Activated T-helper 2 cell treated with anti-CD3 and anti-CD28 coated beads, Interferon-gamma antibody, Interleukin-2, Interleukin-4, amounts not matched to agents 10 μg/mL and 5 μg/mL and 100 μg/mL, durations not matched to agents 14 hours and 24 hours and 36 hours (primary cell): ENCODE measurements at regions not wholly inside any gene's neighbourhood (a gene's known extent, or its start where the extent isn't known, plus 50 kb on each side); places are given as distances from the start of the nearest gene placed in this dataset.
A peak's percentile ranks its signal among the peaks of the same experiment; 100 is the strongest.
"Not testable (repeated sequence)": the region's sequence is repeated elsewhere in the genome, so short reads cannot be mapped to it uniquely, and the experiment has no call there.

Experiments used
- DNase-seq: peaks from one replicate; pipeline ENCODE4 v3.0.0; 2021; ENCODE audit warnings: low spot score
- H3K27ac Mint-ChIP-seq: one replicate; pipeline ENCODE4 v1.8.0; 2021; ENCODE audit warnings: mixed read lengths
- H3K27me3 Mint-ChIP-seq: one replicate; pipeline ENCODE4 v1.8.0; 2021; ENCODE audit warnings: low read depth, mixed read lengths
- H3K36me3 Mint-ChIP-seq: one replicate; pipeline ENCODE4 v1.8.0; 2021; ENCODE audit warnings: low read depth, mixed read lengths
- H3K4me1 Mint-ChIP-seq: one replicate; pipeline ENCODE4 v1.8.0; 2021; ENCODE audit warnings: low read depth, mixed read lengths
- H3K4me3 Mint-ChIP-seq: one replicate; pipeline ENCODE4 v1.8.0; 2021; ENCODE audit warnings: low read depth, mild to moderate bottlenecking, moderate library complexity, mixed read lengths
- H3K9me3 Mint-ChIP-seq: one replicate; pipeline ENCODE4 v1.8.0; 2021; ENCODE audit warnings: mixed read lengths
- intact Hi-C: fragments of 100-400 bp; cut with micrococcal nuclease; formaldehyde crosslinking; loops from one replicate; pipeline ENCODE4 v1.15.1; 2023

GRCh38 chr12:9348906-9349518 is 140.8 kb upstream of the PZP start:
- Mint-ChIP-seq H3K4me1 (peaks cover 18% of the 10 kb centered on the region), H3K27ac (no peak overlapping the region), H3K9me3 (peaks cover 19% of the 10 kb centered on the region), H3K4me3 (no peak overlapping the region), H3K36me3 (no peaks in the 10 kb centered on the region), H3K27me3 (no peaks in the 10 kb centered on the region)
- DNase-seq, result no peak
- intact Hi-C loops, result no loop called here

GRCh38 chr12:9347328-9348127 is 139.3 kb upstream of the PZP start:
- peaks cover 19% of the 10 kb centered on the region for H3K4me1 Mint-ChIP-seq
- no peak for DNase-seq

GRCh38 chr12:9346866-9347327 is 138.7 kb upstream of the PZP start:
- Mint-ChIP-seq H3K4me3 (no peak overlapping the region), H3K27ac (no peak overlapping the region), H3K4me1 (peaks cover 25% of the 10 kb centered on the region), H3K36me3 (no peaks in the 10 kb centered on the region), H3K9me3 (no peaks in the 10 kb centered on the region), H3K27me3 (no peaks in the 10 kb centered on the region)
- no peak for DNase-seq
- intact Hi-C loops, result no loop called here

More at GRCh38 chr12:9347328-9348127, 139.3 kb upstream of the PZP start:
- no peak overlapping the region for H3K4me3 Mint-ChIP-seq
- peaks cover 6% of the 10 kb centered on the region for H3K9me3 Mint-ChIP-seq
- no peaks in the 10 kb centered on the region for H3K36me3 Mint-ChIP-seq
- no peak overlapping the region for H3K27ac Mint-ChIP-seq
- intact Hi-C loops, result no loop called here
- H3K27me3 Mint-ChIP-seq, result no peaks in the 10 kb centered on the region

GRCh38 chr12:9345171-9345570 is 137.0 kb upstream of the PZP start:
- Mint-ChIP-seq H3K4me3 (no peak overlapping the region), H3K9me3 (no peaks in the 10 kb centered on the region), H3K27ac (no peak overlapping the region), H3K27me3 (no peaks in the 10 kb centered on the region), H3K4me1 (peaks cover 29% of the 10 kb centered on the region), H3K36me3 (no peaks in the 10 kb centered on the region)
- intact Hi-C loops, result no loop called here
- no peak for DNase-seq

- Mint-ChIP-seq H3K4me1 (peaks cover 29% of the 10 kb centered on the region), H3K27ac (no peak overlapping the region), H3K4me3 (no peak overlapping the region), H3K27me3 (no peaks in the 10 kb centered on the region), H3K9me3 (no peaks in the 10 kb centered on the region), H3K36me3 (no peaks in the 10 kb centered on the region)
- intact Hi-C loops, result no loop called here
- DNase-seq, result no peak
Measured at GRCh38 chr12:9344541-9344940, 136.3 kb upstream of the PZP start.

GRCh38 chr12:9343731-9344130 is 135.5 kb upstream of the PZP start:
- H3K27me3 Mint-ChIP-seq, result no peaks in the 10 kb centered on the region
- H3K36me3 Mint-ChIP-seq, result no peaks in the 10 kb centered on the region
- peaks cover 29% of the 10 kb centered on the region for H3K4me1 Mint-ChIP-seq
- intact Hi-C loops, result no loop called here
- H3K27ac Mint-ChIP-seq, result no peak overlapping the region
- no peak for DNase-seq
- H3K4me3 Mint-ChIP-seq, result no peak overlapping the region
- no peaks in the 10 kb centered on the region for H3K9me3 Mint-ChIP-seq

- Mint-ChIP-seq H3K4me3 (no peak overlapping the region), H3K27ac (no peak overlapping the region), H3K27me3 (peaks cover 2% of the 10 kb centered on the region), H3K4me1 (peaks cover 29% of the 10 kb centered on the region), H3K36me3 (no peaks in the 10 kb centered on the region), H3K9me3 (no peaks in the 10 kb centered on the region)
- no peak for DNase-seq
- intact Hi-C loops, result no loop called here
Measured at GRCh38 chr12:9342614-9343353, 134.6 kb upstream of the PZP start.

- intact Hi-C loops, result loop anchor here (2.0 kb wide), 1 partner anchor 24 kb away; no protein-coding TSS in a partner anchor
- H3K36me3 Mint-ChIP-seq, result no peaks in the 10 kb centered on the region
- peaks cover 12% of the 10 kb centered on the region for H3K9me3 Mint-ChIP-seq
- H3K27ac Mint-ChIP-seq, result peak overlapping the region; percentile 15
- no peak for DNase-seq
- H3K27me3 Mint-ChIP-seq, result peaks cover 2% of the 10 kb centered on the region
- H3K4me1 Mint-ChIP-seq, result peaks cover 19% of the 10 kb centered on the region
- no peak overlapping the region for H3K4me3 Mint-ChIP-seq
Measured at GRCh38 chr12:9341260-9341585, 133.0 kb upstream of the PZP start.

- no peak for DNase-seq
- H3K27me3 Mint-ChIP-seq, result peaks cover 2% of the 10 kb centered on the region
- intact Hi-C loops, result loop anchor here (2.0 kb wide), 1 partner anchor 24 kb away; no protein-coding TSS in a partner anchor
- H3K4me1 Mint-ChIP-seq, result peaks cover 19% of the 10 kb centered on the region
- no peaks in the 10 kb centered on the region for H3K36me3 Mint-ChIP-seq
- peaks cover 15% of the 10 kb centered on the region for H3K9me3 Mint-ChIP-seq
- no peak overlapping the region for H3K4me3 Mint-ChIP-seq
- H3K27ac Mint-ChIP-seq, result peak overlapping the region; percentile 9
Measured at GRCh38 chr12:9340422-9341259, 132.4 kb upstream of the PZP start.

GRCh38 chr12:9337656-9338055 is 129.5 kb upstream of the PZP start:
- no peak overlapping the region for H3K4me3 Mint-ChIP-seq
- peaks cover 2% of the 10 kb centered on the region for H3K27me3 Mint-ChIP-seq
- no peak overlapping the region for H3K27ac Mint-ChIP-seq
- H3K36me3 Mint-ChIP-seq, result no peaks in the 10 kb centered on the region
- intact Hi-C loops, result loop anchor here (10.0 kb wide), 1 partner anchor 397 kb away; the partner anchor contains the start of gene CLECL1
- H3K4me1 Mint-ChIP-seq, result peaks cover 19% of the 10 kb centered on the region
- H3K9me3 Mint-ChIP-seq, result peaks cover 15% of the 10 kb centered on the region
- DNase-seq, result no peak

GRCh38 chr12:9336375-9337011 is 128.3 kb upstream of the PZP start:
- Mint-ChIP-seq H3K9me3 (peaks cover 15% of the 10 kb centered on the region), H3K4me1 (peaks cover 16% of the 10 kb centered on the region)
- DNase-seq, H3K27me3 Mint-ChIP-seq, H3K36me3 Mint-ChIP-seq, H3K27ac Mint-ChIP-seq, H3K4me3 Mint-ChIP-seq: not testable (repeated sequence)
- intact Hi-C loops, result loop anchor here (10.0 kb wide), 1 partner anchor 398 kb away; the partner anchor contains the start of gene CLECL1

- peaks cover 2% of the 10 kb centered on the region for H3K27me3 Mint-ChIP-seq
- intact Hi-C loops, result loop anchor here (10.0 kb wide), 1 partner anchor 399 kb away; the partner anchor contains the start of gene CLECL1
- no peak overlapping the region for H3K4me3 Mint-ChIP-seq
- no peaks in the 10 kb centered on the region for H3K36me3 Mint-ChIP-seq
- no peak for DNase-seq
- H3K27ac Mint-ChIP-seq, result no peak overlapping the region
- H3K9me3 Mint-ChIP-seq, result peaks cover 15% of the 10 kb centered on the region
- peaks cover 15% of the 10 kb centered on the region for H3K4me1 Mint-ChIP-seq
Measured at GRCh38 chr12:9335867-9336266, 127.7 kb upstream of the PZP start.
